Keratinocyte (primary cell): ENCODE measurements at regions not wholly inside any gene's neighbourhood (a gene's known extent, or its start where the extent isn't known, plus 50 kb on each side); places are given as distances from the start of the nearest gene placed in this dataset.

Source experiments
- CTCF ChIP-seq, 3 experiments: IDR thresholded peaks in 1 of 3; conservative IDR thresholded peaks in 1 of 3; optimal IDR thresholded peaks in 1 of 3; 2 replicates in 2 of 3; 3 replicates in 1 of 3; pipeline versions ENCODE3 to v1.5.1; 2011; ENCODE audit warnings: low read length in 3 of 3, mild to moderate bottlenecking in 3 of 3, moderate library complexity in 2 of 3, control low read depth in 1 of 3, inconsistent platforms in 1 of 3; ENCODE audit not compliant: insufficient read depth in 2 of 3; ENCODE audit errors: extremely low read depth in 1 of 3
- EZH2 ChIP-seq: IDR thresholded peaks from one replicate; pipeline ENCODE4 v1.6.1; 2012; ENCODE audit warnings: inconsistent platforms, mild to moderate bottlenecking, low read length, moderate library complexity

- TF ChIP-seq CTCF (optimal IDR thresholded peaks at IDR 0.05 in 1 of 3, IDR thresholded peaks at IDR 0.05 in 1 of 3, conservative IDR thresholded peaks at IDR 0.05 in 1 of 3; ENCODE audit: extremely low read depth in 1 of 3, insufficient read depth in 2 of 3, low read length in 3 of 3), result no peak
- no peak for TF ChIP-seq EZH2
Observed at GRCh38 chr2:75309596-75310463, 110.5 kb upstream of the TACR1 start.
